Parathyroid adenoma (tissue), 2 donors: ENCODE measurements at regions not wholly inside any gene's neighbourhood (a gene's known extent, or its start where the extent isn't known, plus 50 kb on each side); places are given as distances from the start of the nearest gene placed in this dataset.

Source experiments
- H2AFZ ChIP-seq: fragments of 300-600 bp; sonication (generic); one replicate; pipeline ENCODE4 v1.7.0; 2017; ENCODE audit warnings: antibody characterized with exemption, mild to moderate bottlenecking
- H3K27ac ChIP-seq: fragments of 300-600 bp; sonication (generic); one replicate; pipeline ENCODE4 v1.7.0; 2017
- H3K27me3 ChIP-seq: fragments of 300-600 bp; sonication (generic); one replicate; pipeline ENCODE4 v1.7.0; 2017; ENCODE audit warnings: low read length; ENCODE audit not compliant: control insufficient read depth, insufficient read depth
- H3K36me3 ChIP-seq: fragments of 300-600 bp; sonication (generic); one replicate; pipeline ENCODE4 v1.7.0; 2017; ENCODE audit warnings: low read length; ENCODE audit not compliant: control insufficient read depth, insufficient read depth
- H3K4me1 ChIP-seq: fragments of 300-600 bp; sonication (generic); one replicate; pipeline ENCODE4 v1.7.0; 2017; ENCODE audit warnings: control low read depth
- H3K4me2 ChIP-seq: fragments of 300-600 bp; sonication (generic); one replicate; pipeline ENCODE4 v1.7.0; 2017; ENCODE audit warnings: low read length
- H3K4me3 ChIP-seq: fragments of 300-600 bp; sonication (generic); one replicate; pipeline ENCODE4 v1.7.0; 2017; ENCODE audit warnings: low read depth, low read length
- H3K79me2 ChIP-seq: fragments of 300-600 bp; sonication (generic); one replicate; pipeline ENCODE4 v1.7.0; 2017; ENCODE audit warnings: control low read depth
- H3K9ac ChIP-seq: fragments of 300-600 bp; sonication (generic); one replicate; pipeline ENCODE4 v1.7.0; 2017; ENCODE audit warnings: mild to moderate bottlenecking
- H3K9me3 ChIP-seq: fragments of 300-600 bp; sonication (generic); one replicate; pipeline ENCODE4 v1.7.0; 2017; ENCODE audit warnings: low read length; ENCODE audit not compliant: control insufficient read depth
- TF ChIP-seq, protein P1 (sequence below): fragments of 300-600 bp; sonication (generic); IDR thresholded peaks from one replicate; pipeline ENCODE4 v1.7.0; 2017; ENCODE audit warnings: antibody characterized with exemption, mild to moderate bottlenecking
- donor health status: primary hyperparathyroidism.

DNA sequence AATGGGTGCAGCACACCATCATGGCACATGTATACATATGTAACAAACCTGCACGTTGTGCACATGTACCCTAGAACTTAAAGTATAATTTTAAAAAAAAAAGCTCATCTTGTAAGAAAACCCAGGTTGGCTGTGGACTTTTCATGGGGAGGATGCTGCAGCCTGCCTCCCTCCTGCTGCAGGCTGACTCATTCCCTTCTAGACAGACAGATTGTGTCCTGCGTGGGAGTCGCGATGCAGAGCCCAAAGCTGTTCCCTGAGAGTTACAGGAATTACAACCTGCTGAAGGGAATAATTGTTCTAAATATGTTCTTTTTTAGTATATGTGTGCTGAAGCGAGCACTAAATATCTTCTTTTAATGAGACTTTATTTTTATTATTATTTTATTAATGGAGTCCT is 93.2 kb downstream of the TBX19 start:
- H3K27ac ChIP-seq: no peak overlapping the region
- no peak overlapping the region for H3K4me3 ChIP-seq
- H2AFZ ChIP-seq: no peak overlapping the region
- H3K4me1 ChIP-seq: no peaks in the 10 kb centered on the region
- H3K9ac ChIP-seq: no peak overlapping the region
- no peak overlapping the region for H3K4me2 ChIP-seq
- H3K79me2 ChIP-seq: no peaks in the 10 kb centered on the region
- TF ChIP-seq, protein P1, sequence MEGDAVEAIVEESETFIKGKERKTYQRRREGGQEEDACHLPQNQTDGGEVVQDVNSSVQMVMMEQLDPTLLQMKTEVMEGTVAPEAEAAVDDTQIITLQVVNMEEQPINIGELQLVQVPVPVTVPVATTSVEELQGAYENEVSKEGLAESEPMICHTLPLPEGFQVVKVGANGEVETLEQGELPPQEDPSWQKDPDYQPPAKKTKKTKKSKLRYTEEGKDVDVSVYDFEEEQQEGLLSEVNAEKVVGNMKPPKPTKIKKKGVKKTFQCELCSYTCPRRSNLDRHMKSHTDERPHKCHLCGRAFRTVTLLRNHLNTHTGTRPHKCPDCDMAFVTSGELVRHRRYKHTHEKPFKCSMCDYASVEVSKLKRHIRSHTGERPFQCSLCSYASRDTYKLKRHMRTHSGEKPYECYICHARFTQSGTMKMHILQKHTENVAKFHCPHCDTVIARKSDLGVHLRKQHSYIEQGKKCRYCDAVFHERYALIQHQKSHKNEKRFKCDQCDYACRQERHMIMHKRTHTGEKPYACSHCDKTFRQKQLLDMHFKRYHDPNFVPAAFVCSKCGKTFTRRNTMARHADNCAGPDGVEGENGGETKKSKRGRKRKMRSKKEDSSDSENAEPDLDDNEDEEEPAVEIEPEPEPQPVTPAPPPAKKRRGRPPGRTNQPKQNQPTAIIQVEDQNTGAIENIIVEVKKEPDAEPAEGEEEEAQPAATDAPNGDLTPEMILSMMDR: no peak
- no peaks in the 10 kb centered on the region for H3K9me3 ChIP-seq
- no peaks in the 10 kb centered on the region for H3K36me3 ChIP-seq
- no peaks in the 10 kb centered on the region for H3K27me3 ChIP-seq

DNA sequence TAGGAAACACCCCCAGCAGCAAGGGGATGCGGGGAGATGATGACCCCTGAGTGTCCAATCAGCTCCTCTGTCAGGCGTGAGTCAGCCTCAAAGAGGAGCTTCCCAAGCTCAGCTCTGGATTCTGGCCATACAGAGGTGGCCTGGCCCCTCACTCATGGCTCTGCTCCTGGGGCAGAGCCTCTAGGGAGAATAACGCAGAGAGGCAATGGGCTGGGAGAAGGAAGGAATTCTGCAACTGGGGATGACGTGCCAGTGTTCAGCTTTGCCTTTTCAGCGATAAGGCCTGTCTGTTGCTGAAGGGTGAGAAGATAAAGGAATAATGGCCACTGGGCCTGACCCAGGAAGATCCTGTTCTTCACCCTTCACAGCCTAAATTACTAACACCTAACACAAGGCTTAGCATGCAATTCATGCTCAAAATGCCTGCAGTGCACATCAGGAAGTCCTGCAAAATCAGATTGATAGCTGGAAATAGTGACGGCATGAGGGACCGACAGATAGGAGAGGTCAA is 92.2 kb downstream of the TBX19 start:
- H3K27ac ChIP-seq: no peak overlapping the region
- H2AFZ ChIP-seq: no peak overlapping the region
- no peak overlapping the region for H3K4me3 ChIP-seq
- H3K4me2 ChIP-seq: no peak overlapping the region
- no peak overlapping the region for H3K9ac ChIP-seq
- TF ChIP-seq, protein P1: no peak
- no peaks in the 10 kb centered on the region for H3K27me3 ChIP-seq
- no peaks in the 10 kb centered on the region for H3K79me2 ChIP-seq
- H3K4me1 ChIP-seq: no peaks in the 10 kb centered on the region
- no peaks in the 10 kb centered on the region for H3K9me3 ChIP-seq
- H3K36me3 ChIP-seq: no peaks in the 10 kb centered on the region

DNA sequence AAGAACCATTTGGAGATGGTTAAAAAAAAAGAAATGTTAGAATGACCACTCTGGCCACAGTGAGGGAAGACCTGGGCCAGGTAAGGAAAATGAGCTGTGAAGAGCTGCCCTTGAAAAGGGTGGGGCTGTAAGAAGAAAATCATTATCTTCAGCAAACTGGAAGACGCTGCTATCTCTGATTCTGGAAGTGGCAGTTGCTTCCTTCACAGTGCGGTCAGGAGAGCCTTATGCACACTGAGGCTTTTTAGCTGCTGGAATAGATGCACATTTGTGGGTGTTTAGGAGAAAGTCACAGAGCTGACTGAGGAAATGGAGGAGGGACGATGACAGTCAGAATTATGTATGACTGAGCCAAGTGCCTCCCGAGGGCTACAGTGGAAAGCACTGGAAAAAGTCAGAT is 91.6 kb downstream of the TBX19 start:
- Histone ChIP-seq H3K4me3 (no peak overlapping the region), H3K9me3 (no peaks in the 10 kb centered on the region), H3K79me2 (no peaks in the 10 kb centered on the region), H3K9ac (no peak overlapping the region), H3K4me2 (no peak overlapping the region), H3K4me1 (no peaks in the 10 kb centered on the region), H3K27ac (no peak overlapping the region), H3K27me3 (no peaks in the 10 kb centered on the region), H3K36me3 (no peaks in the 10 kb centered on the region), H2AFZ (no peak overlapping the region)
- TF ChIP-seq, protein P1: no peak

DNA sequence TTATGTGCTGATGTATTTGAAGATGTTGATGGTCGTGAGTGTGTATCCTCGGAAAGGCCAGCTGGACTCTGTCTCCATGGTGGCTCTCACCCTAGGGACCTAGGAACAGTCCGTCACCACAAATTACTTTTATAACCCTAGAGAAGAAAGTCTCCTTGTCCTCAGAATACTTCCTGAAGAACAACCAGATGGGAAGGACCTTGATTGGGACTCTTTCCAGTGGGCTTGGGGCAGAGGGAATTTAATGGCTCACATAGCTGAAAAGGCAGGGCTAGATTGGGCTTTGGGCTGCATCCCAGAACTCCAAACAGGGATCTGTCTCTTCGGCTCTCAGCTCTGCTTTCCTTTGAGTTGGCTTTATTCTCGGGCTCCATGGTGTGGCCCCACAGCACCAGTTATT is 90.8 kb downstream of the TBX19 start:
- Histone ChIP-seq H3K9ac (no peak overlapping the region), H2AFZ (no peak overlapping the region), H3K27me3 (no peaks in the 10 kb centered on the region), H3K4me2 (no peak overlapping the region), H3K4me3 (no peak overlapping the region), H3K79me2 (no peaks in the 10 kb centered on the region), H3K9me3 (no peaks in the 10 kb centered on the region), H3K36me3 (no peaks in the 10 kb centered on the region), H3K4me1 (no peaks in the 10 kb centered on the region), H3K27ac (no peak overlapping the region)
- TF ChIP-seq, protein P1: no peak

DNA sequence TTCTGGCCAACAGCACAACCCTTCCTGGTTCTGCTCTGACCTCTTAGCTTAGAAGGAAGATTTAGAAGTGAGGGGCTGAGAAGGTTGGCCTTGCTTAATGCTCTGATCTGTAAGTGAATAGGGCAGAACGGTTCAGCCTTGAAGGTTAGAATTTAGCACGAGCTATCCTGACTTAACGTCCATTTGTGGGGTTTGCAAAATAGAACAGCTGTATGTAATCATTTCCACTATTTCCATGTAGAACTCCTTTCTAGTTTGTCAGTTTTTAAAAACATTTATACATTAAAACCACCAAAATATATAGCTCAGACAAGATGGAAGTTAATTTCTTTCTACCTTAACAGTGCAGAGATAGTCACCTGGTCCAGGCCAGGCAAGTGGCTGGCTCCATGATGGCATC is 89.9 kb downstream of the TBX19 start:
- no peaks in the 10 kb centered on the region for H3K36me3 ChIP-seq
- TF ChIP-seq, protein P1: no peak
- no peaks in the 10 kb centered on the region for H3K27me3 ChIP-seq
- H3K4me2 ChIP-seq: no peak overlapping the region
- no peaks in the 10 kb centered on the region for H3K79me2 ChIP-seq
- no peak overlapping the region for H3K27ac ChIP-seq
- no peaks in the 10 kb centered on the region for H3K9me3 ChIP-seq
- no peak overlapping the region for H2AFZ ChIP-seq
- no peak overlapping the region for H3K4me3 ChIP-seq
- H3K9ac ChIP-seq: no peak overlapping the region
- peaks cover 2% of the 10 kb centered on the region for H3K4me1 ChIP-seq
